Spleen (tissue), 11 donors: ENCODE measurements at regions not wholly inside any gene's neighbourhood (a gene's known extent, or its start where the extent isn't known, plus 50 kb on each side); places are given as distances from the start of the nearest gene placed in this dataset.

Experiments used
- DNase-seq: peaks from one replicate; pipeline ENCODE4 v3.0.0-alpha.2; 2020
- H3K27ac ChIP-seq, 8 donors: fragments of 200-600 bp; sonication (generic) in 7 of 8; 1 replicate in 4 of 8; 2 replicates in 4 of 8; pipeline versions ENCODE4 v1.5.0 to v1.8.0; 2016 to 2021; ENCODE audit warnings: inconsistent platforms in 4 of 8, mild to moderate bottlenecking in 4 of 8, moderate library complexity in 1 of 8
- H3K27me3 ChIP-seq, 7 donors: fragments of 200-600 bp; sonication (generic) in 6 of 7; replicated peaks in 1 of 7; 1 replicate in 4 of 7; 2 replicates in 3 of 7; pipeline versions ENCODE4 v1.5.0 to v1.8.0; 2016 to 2021; ENCODE audit warnings: inconsistent platforms in 3 of 7, mild to moderate bottlenecking in 1 of 7
- H3K36me3 ChIP-seq, 6 donors: fragments of 200-600 bp; sonication (generic) in 5 of 6; 1 replicate in 4 of 6; 2 replicates in 2 of 6; pipeline versions ENCODE4 v1.5.0 to v1.8.0; 2016 to 2021; ENCODE audit warnings: inconsistent platforms in 2 of 6
- H3K4me1 ChIP-seq, 6 donors: fragments of 200-600 bp; sonication (generic) in 5 of 6; 1 replicate in 3 of 6; 2 replicates in 3 of 6; pipeline versions ENCODE4 v1.5.0 to v1.8.0; 2016 to 2021; ENCODE audit warnings: inconsistent platforms in 3 of 6
- H3K4me3 ChIP-seq, 8 donors: fragments of 200-600 bp; sonication (generic) in 7 of 8; 1 replicate in 4 of 8; 2 replicates in 4 of 8; pipeline versions ENCODE4 v1.5.0 to v1.8.0; 2016 to 2021; ENCODE audit warnings: inconsistent platforms in 4 of 8, mild to moderate bottlenecking in 4 of 8, moderate library complexity in 2 of 8
- H3K9me3 ChIP-seq, 8 donors: fragments of 200-600 bp; sonication (generic) in 7 of 8; 1 replicate in 4 of 8; 2 replicates in 4 of 8; pipeline versions ENCODE4 v1.5.0 to v1.8.0; 2016 to 2021; ENCODE audit warnings: inconsistent platforms in 4 of 8
- CTCF ChIP-seq, 11 experiments: fragments of 200-600 bp in 7 of 11; fragments of 450-650 bp in 4 of 11; sonication (generic) in 4 of 11; IDR thresholded peaks in 8 of 11; conservative IDR thresholded peaks in 3 of 11; 1 replicate in 7 of 11; 2 replicates in 4 of 11; pipeline versions ENCODE4 v1.4.0 to v1.8.0; 2016 to 2021; ENCODE audit warnings: antibody characterized with exemption in 11 of 11, inconsistent platforms in 4 of 11, mild to moderate bottlenecking in 1 of 11
- POLR2A ChIP-seq, 3 donors: fragments of 450-650 bp; IDR thresholded peaks; one replicate each; pipeline ENCODE4 v1.5.1; 2017; ENCODE audit warnings: antibody characterized with exemption in 3 of 3, mild to moderate bottlenecking in 1 of 3
- POLR2AphosphoS5 ChIP-seq, 3 donors: sonication (generic); formaldehyde crosslinking; IDR thresholded peaks; one replicate each; pipeline ENCODE4 v1.5.1; 2017; ENCODE audit warnings: antibody characterized with exemption in 3 of 3
- WGBS, 5 donors: extraction: QIAGEN DNeasy Blood & Tissue Kit in 3 of 5; methylation state at CpG; one replicate each; pipeline versions ENCODE4 v1.1.5 to v1.1.7; 2013 to 2018; 5-methylcytosine and 5-hydroxymethylcytosine counted together
- intact Hi-C: fragments of 100-400 bp; cut with DNase I; formaldehyde crosslinking; loops from one replicate; pipeline ENCODE4 v1.15.0; 2023; ENCODE audit warnings: low total_unique reads
- donor health status: healthy with polysubstance abuse.
- donor health status: DM: no; HTN: no; CAD: no; lungs with moderate emphysema.
- donor health status: DM: no; HTN: no; CAD: no.
- donor health status: Bipolar disorder and iron deficiency.
- donor health status: healthy.
- donor health status: DM: no; HTN: no; CAD: no.
- donor health status: DM: yes; HTN: yes; CAD: no.

DNA sequence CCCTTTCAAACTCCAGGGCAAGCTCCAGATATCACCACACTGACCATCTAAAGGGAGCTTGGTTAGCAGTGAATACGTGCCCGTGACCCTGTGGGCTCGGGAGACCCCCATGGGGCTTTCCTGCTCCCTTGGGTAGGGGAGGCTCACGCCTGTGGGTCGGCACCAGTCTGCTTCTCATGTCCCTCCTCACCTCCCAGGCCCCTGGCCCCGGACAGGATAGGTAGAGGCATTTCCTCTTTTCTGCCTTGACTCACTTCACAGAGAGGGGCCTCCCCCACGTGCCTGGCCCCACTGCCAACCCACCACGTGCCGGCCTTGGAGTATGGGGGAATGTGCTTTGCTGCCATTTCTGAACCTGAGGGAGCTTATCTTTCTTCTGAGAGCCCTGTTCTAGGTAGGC is 131.3 kb upstream of the FAM20C start:
- WGBS, 5 donors, result 40 to 64% (median 58%) methylated on average over 9 of the region's 9 CpGs
- TF ChIP-seq CTCF (IDR thresholded peaks at IDR 0.05 in 8 of 11, conservative IDR thresholded peaks at IDR 0.05 in 3 of 11) (no peak), POLR2A (IDR thresholded peaks at IDR 0.05) (no peak), POLR2AphosphoS5 (IDR thresholded peaks at IDR 0.05) (no peak)
- Histone ChIP-seq H3K27ac (no peak overlapping the region), H3K9me3 (no peaks in the 10 kb centered on the region), H3K4me3 (no peak overlapping the region), H3K27me3 (no peaks in the 10 kb centered on the region), H3K36me3 (no peaks in the 10 kb centered on the region), H3K4me1 (peaks cover 0 to 28% (median 12%) of the 10 kb centered on the region in 6 donors)
- intact Hi-C loops, result no loop called here
- DNase-seq, result peak; percentile 76

DNA sequence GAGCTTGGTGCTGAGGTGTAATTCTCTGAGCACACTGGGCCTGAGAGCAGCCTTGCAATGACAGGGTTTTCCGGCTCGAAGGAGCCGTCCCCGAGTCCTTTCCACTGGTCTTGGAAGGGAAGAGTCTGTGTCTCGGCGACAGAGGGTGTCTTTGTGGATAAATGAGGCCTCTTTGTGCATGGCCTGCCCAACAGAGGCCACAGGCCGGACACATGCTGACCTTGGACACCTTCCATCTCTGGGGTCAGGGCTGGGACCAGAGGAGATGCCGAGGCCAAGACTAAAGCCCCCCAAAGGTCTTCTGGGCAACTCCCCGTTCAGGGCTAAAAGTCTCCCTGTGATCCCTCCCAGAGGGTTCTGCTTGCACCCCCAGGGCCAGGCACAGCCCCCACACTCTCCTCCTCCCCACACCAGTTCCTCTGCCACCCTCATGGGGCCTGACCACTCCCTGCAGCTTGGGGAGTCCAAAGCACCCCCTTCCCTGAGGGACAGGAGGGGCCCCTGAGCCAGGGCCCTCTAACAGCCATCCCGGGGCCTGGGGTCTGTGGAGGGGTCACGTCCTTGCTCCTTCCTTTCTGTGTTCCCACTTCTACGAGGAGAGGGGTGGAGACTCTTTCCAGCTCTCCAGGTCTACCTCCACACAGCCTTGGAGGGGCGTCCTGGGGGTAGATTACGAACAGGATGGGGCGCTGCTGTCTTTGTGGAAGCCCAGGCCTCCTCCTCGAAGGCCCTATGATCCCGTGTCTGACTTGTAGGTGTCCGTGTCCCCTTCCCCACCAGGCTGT is 130.6 kb upstream of the FAM20C start:
- peaks cover 0 to 28% (median 12%) of the 10 kb centered on the region in 6 donors for H3K4me1 ChIP-seq
- no peaks in the 10 kb centered on the region for H3K36me3 ChIP-seq
- 80 to 91% (median 81%) methylated on average over 18 of the region's 18 CpGs for WGBS, 5 donors
- TF ChIP-seq POLR2A (IDR thresholded peaks at IDR 0.05), result no peak
- TF ChIP-seq CTCF (IDR thresholded peaks at IDR 0.05 in 8 of 11, conservative IDR thresholded peaks at IDR 0.05 in 3 of 11), result no peak
- no peak for TF ChIP-seq POLR2AphosphoS5 (IDR thresholded peaks at IDR 0.05)
- H3K27ac ChIP-seq, result no peak overlapping the region
- no peaks in the 10 kb centered on the region for H3K9me3 ChIP-seq
- intact Hi-C loops, result no loop called here
- no peaks in the 10 kb centered on the region for H3K27me3 ChIP-seq
- peak; percentile 43 for DNase-seq
- no peak overlapping the region for H3K4me3 ChIP-seq

DNA sequence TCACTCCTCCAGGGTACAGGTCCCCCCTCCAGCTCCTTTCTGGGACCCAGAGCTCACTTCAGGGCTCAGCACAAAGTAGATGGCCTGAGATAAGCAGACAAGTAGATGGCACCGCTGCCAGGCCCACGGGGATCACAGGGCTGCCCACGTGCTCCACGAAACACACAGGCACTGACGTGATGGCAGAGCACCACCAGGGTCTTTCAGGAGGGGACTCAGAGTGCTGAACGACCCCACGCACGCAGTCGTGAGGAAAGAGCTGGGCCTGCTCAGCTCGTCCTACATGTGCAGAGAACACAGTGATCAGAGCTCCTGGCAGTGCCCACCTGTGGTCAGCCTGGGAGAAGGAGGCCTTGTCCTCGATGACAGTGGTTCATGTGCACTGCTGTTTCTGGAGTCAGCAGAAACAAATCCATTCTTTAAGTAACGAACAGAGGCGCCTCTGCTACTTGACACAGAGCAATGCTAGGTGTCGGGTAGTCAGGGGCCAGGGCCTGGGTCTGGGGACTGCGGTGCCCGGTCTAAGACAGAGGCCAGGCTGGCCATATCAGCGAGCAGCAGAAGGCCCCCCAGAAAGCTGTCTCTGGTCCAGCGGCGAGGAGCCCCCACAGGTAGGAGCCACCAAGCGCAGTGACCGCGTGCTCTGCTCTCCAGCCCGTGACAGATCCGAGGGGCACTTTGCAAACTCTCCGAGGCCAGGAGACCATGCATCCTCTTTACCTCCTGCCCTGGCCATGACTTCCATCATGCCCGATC is 129.8 kb upstream of the FAM20C start:
- Histone ChIP-seq H3K4me1 (peaks cover 0 to 28% (median 12%) of the 10 kb centered on the region in 6 donors), H3K27me3 (no peaks in the 10 kb centered on the region), H3K9me3 (no peaks in the 10 kb centered on the region), H3K36me3 (no peaks in the 10 kb centered on the region), H3K4me3 (no peak overlapping the region), H3K27ac (no peak overlapping the region)
- intact Hi-C loops, result no loop called here
- 89 to 97% (median 92%) methylated on average over 21 to 26 of the region's 26 CpGs for WGBS, 5 donors
- TF ChIP-seq POLR2AphosphoS5 (IDR thresholded peaks at IDR 0.05), result no peak
- no peak for TF ChIP-seq CTCF (IDR thresholded peaks at IDR 0.05 in 8 of 11, conservative IDR thresholded peaks at IDR 0.05 in 3 of 11)
- TF ChIP-seq POLR2A (IDR thresholded peaks at IDR 0.05), result no peak
- peak; percentile 41 for DNase-seq

- intact Hi-C loops, result no loop called here
- WGBS, 5 donors, result 74 to 91% (median 86%) methylated on average over 5 of the region's 5 CpGs
- no peak for TF ChIP-seq CTCF (IDR thresholded peaks at IDR 0.05 in 8 of 11, conservative IDR thresholded peaks at IDR 0.05 in 3 of 11)
- peak; percentile 52 for DNase-seq
- Histone ChIP-seq H3K4me3 (no peak overlapping the region), H3K4me1 (peaks cover 0 to 22% (median 12%) of the 10 kb centered on the region in 6 donors), H3K27ac (peak overlapping the region in 1 of 8 donors; percentile 45), H3K27me3 (no peaks in the 10 kb centered on the region), H3K9me3 (no peaks in the 10 kb centered on the region), H3K36me3 (no peaks in the 10 kb centered on the region)
Observed at GRCh38 chr7:63117-63480, 129.3 kb upstream of the FAM20C start.
